ENCODE measurements at regions not wholly inside any gene's neighbourhood (a gene's known extent, or its start where the extent isn't known, plus 50 kb on each side); places are given as distances from the start of the nearest gene placed in this dataset.

DNA sequence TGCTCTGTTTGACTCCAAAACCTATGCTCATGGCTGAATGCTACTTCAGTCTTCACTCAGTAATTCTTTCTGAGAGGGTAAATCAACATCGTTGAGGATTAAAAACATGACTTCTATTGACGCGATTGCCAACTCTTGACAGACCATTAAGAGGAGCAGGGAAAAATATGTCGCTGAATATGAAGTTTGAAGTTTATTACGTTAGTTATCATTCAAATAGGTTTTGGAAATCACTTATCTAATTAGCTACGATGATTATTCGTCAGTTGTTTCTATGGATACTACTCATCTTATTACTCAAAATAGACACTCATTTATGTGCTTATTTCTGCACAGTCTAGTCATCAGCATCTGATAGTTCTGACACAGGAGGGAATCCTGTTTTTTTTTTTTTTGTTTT lies 279.2 kb upstream of the TBL1XR1 start:
- no peak for TF ChIP-seq CSDC2 (CRISPR knock-in tag; IDR thresholded peaks at IDR 0.05)
- TF ChIP-seq, protein P1, sequence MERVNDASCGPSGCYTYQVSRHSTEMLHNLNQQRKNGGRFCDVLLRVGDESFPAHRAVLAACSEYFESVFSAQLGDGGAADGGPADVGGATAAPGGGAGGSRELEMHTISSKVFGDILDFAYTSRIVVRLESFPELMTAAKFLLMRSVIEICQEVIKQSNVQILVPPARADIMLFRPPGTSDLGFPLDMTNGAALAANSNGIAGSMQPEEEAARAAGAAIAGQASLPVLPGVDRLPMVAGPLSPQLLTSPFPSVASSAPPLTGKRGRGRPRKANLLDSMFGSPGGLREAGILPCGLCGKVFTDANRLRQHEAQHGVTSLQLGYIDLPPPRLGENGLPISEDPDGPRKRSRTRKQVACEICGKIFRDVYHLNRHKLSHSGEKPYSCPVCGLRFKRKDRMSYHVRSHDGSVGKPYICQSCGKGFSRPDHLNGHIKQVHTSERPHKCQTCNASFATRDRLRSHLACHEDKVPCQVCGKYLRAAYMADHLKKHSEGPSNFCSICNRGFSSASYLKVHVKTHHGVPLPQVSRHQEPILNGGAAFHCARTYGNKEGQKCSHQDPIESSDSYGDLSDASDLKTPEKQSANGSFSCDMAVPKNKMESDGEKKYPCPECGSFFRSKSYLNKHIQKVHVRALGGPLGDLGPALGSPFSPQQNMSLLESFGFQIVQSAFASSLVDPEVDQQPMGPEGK (CRISPR knock-in tag; IDR thresholded peaks at IDR 0.05; ENCODE audit: borderline replicate concordance), result no peak
- no peak for TF ChIP-seq ZNF565 (CRISPR knock-in tag; conservative IDR thresholded peaks at IDR 0.05; ENCODE audit: low read depth)
- TF ChIP-seq ZNF70 (CRISPR knock-in tag; IDR thresholded peaks at IDR 0.05), result no peak
- TF ChIP-seq, protein P2, sequence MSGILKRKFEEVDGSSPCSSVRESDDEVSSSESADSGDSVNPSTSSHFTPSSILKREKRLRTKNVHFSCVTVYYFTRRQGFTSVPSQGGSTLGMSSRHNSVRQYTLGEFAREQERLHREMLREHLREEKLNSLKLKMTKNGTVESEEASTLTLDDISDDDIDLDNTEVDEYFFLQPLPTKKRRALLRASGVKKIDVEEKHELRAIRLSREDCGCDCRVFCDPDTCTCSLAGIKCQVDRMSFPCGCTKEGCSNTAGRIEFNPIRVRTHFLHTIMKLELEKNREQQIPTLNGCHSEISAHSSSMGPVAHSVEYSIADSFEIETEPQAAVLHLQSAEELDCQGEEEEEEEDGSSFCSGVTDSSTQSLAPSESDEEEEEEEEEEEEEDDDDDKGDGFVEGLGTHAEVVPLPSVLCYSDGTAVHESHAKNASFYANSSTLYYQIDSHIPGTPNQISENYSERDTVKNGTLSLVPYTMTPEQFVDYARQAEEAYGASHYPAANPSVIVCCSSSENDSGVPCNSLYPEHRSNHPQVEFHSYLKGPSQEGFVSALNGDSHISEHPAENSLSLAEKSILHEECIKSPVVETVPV (CRISPR knock-in tag; IDR thresholded peaks at IDR 0.05), result no peak
- TF ChIP-seq ARNTL (CRISPR knock-in tag; IDR thresholded peaks at IDR 0.05; ENCODE audit: borderline replicate concordance, low read depth), result no peak
- no peak for TF ChIP-seq ZFP30 (CRISPR knock-in tag; IDR thresholded peaks at IDR 0.05)
- no peak for TF ChIP-seq OSR1 (CRISPR knock-in tag; IDR thresholded peaks at IDR 0.05)
- no peak for TF ChIP-seq ZFP3 (CRISPR knock-in tag; IDR thresholded peaks at IDR 0.05)
- TF ChIP-seq TCF4 (CRISPR knock-in tag; IDR thresholded peaks at IDR 0.05; ENCODE audit: borderline replicate concordance), result no peak
- no peak for TF ChIP-seq ESRRG (CRISPR knock-in tag; IDR thresholded peaks at IDR 0.05)

All from SK-N-SH treated with all-trans-retinoic acid at 6 μM for 48 hours (cell line).